ENCODE measurements at regions not wholly inside any gene's neighbourhood (a gene's known extent, or its start where the extent isn't known, plus 50 kb on each side); places are given as distances from the start of the nearest gene placed in this dataset.
"Not testable (repeated sequence)": the region's sequence is repeated elsewhere in the genome, so short reads cannot be mapped to it uniquely, and the experiment has no call there.

- not testable (repeated sequence) for TF ChIP-seq EZH2 (IDR thresholded peaks at IDR 0.05; ENCODE audit: borderline replicate concordance, low read depth, low read length, severe bottlenecking); CTCF (IDR thresholded peaks at IDR 0.05; ENCODE audit: extremely low read depth in 1 of 2, insufficient read depth in 1 of 2, low read depth in 1 of 2, low read length in 2 of 2); POLR2A (IDR thresholded peaks at IDR 0.05; ENCODE audit: low read depth, low read length); MAX (IDR thresholded peaks at IDR 0.05; ENCODE audit: insufficient read depth, insufficient read length); MYC (IDR thresholded peaks at IDR 0.05; ENCODE audit: low read depth, low read length); POLR2AphosphoS5 (IDR thresholded peaks at IDR 0.05; ENCODE audit: insufficient read depth, low read depth, low read length); JUN (IDR thresholded peaks at IDR 0.05; ENCODE audit: borderline replicate concordance, insufficient read depth, insufficient read length, low read depth); GATA2 (IDR thresholded peaks at IDR 0.05; ENCODE audit: insufficient read depth, insufficient read length, low read depth, low read length)
Observed at GRCh38 chr1:144537234-144537633, 55.5 kb upstream of the PPIAL4F start.

Measured in endothelial cell of umbilical vein (primary cell).